Trophoblast cell (in vitro differentiated cells and primary cell): ENCODE measurements at regions not wholly inside any gene's neighbourhood (a gene's known extent, or its start where the extent isn't known, plus 50 kb on each side); places are given as distances from the start of the nearest gene placed in this dataset.
"Not testable (repeated sequence)": the region's sequence is repeated elsewhere in the genome, so short reads cannot be mapped to it uniquely, and the experiment has no call there.

Source experiments
- DNase-seq, 2 donors: peaks; one replicate each; pipeline ENCODE4 v3.0.0-alpha.2; 2016
- H2AFZ ChIP-seq: 2 replicates; pipeline ENCODE4 v1.6.1; 2013; ENCODE audit warnings: low read length, moderate library complexity, mild to moderate bottlenecking; ENCODE audit not compliant: insufficient read depth, poor library complexity
- H2AK5ac ChIP-seq: 2 replicates; pipeline ENCODE4 v1.6.1; 2013; ENCODE audit warnings: mild to moderate bottlenecking, low read length
- H2BK120ac ChIP-seq: 2 replicates; pipeline ENCODE4 v1.6.1; 2013; ENCODE audit warnings: low read length, mild to moderate bottlenecking, moderate library complexity; ENCODE audit not compliant: insufficient read depth, poor library complexity
- H2BK12ac ChIP-seq: 2 replicates; pipeline ENCODE4 v1.6.1; 2013; ENCODE audit warnings: mild to moderate bottlenecking, low read length, moderate library complexity
- H2BK5ac ChIP-seq: 2 replicates; pipeline ENCODE4 v1.6.1; 2013; ENCODE audit warnings: low read length, low read depth, moderate library complexity, mild to moderate bottlenecking; ENCODE audit not compliant: poor library complexity
- H3K14ac ChIP-seq: 2 replicates; pipeline ENCODE4 v1.6.1; 2013; ENCODE audit warnings: mild to moderate bottlenecking, low read length
- H3K18ac ChIP-seq: 2 replicates; pipeline ENCODE4 v1.6.1; 2013; ENCODE audit warnings: mild to moderate bottlenecking, low read length
- H3K23ac ChIP-seq: 2 replicates; pipeline ENCODE4 v1.6.1; 2013; ENCODE audit warnings: low read length
- H3K27ac ChIP-seq: 2 replicates; pipeline ENCODE4 v1.5.1; 2013; ENCODE audit warnings: low read depth, mild to moderate bottlenecking, inconsistent platforms, low read length, moderate library complexity
- H3K27me3 ChIP-seq: 2 replicates; pipeline ENCODE4 v1.6.1; 2013; ENCODE audit warnings: inconsistent platforms, mild to moderate bottlenecking, low read length, moderate library complexity; ENCODE audit not compliant: insufficient read depth
- H3K36me3 ChIP-seq, 2 experiments: 1 replicate in 1 of 2; 2 replicates in 1 of 2; pipeline ENCODE4 v1.6.1; 2013; ENCODE audit warnings: low read length in 2 of 2, mild to moderate bottlenecking in 2 of 2, moderate library complexity in 1 of 2; ENCODE audit not compliant: insufficient read depth in 2 of 2, control insufficient read depth in 1 of 2
- H3K4ac ChIP-seq: 2 replicates; pipeline ENCODE4 v1.6.1; 2013; ENCODE audit warnings: low read depth, mild to moderate bottlenecking, low read length, moderate library complexity
- H3K4me1 ChIP-seq, 2 experiments: 1 replicate in 1 of 2; 2 replicates in 1 of 2; pipeline ENCODE4 v1.6.1; 2013; ENCODE audit warnings: low read length in 2 of 2, mild to moderate bottlenecking in 2 of 2, moderate library complexity in 1 of 2; ENCODE audit not compliant: insufficient read depth in 2 of 2, control insufficient read depth in 1 of 2
- H3K4me2 ChIP-seq: 2 replicates; pipeline ENCODE4 v1.6.1; 2013; ENCODE audit warnings: inconsistent platforms, mild to moderate bottlenecking, low read length, moderate library complexity
- H3K4me3 ChIP-seq: 2 replicates; pipeline ENCODE4 v1.5.1; 2013; ENCODE audit warnings: mild to moderate bottlenecking, low read depth, low read length, inconsistent platforms
- H3K79me1 ChIP-seq: one replicate; pipeline ENCODE4 v1.6.1; 2013; ENCODE audit warnings: low read length
- H3K79me2 ChIP-seq: 2 replicates; pipeline ENCODE4 v1.6.1; 2013; ENCODE audit warnings: low read length, mild to moderate bottlenecking; ENCODE audit not compliant: control insufficient read depth, insufficient read depth, poor library complexity
- H3K9ac ChIP-seq: 2 replicates; pipeline ENCODE4 v1.6.1; 2013; ENCODE audit warnings: mild to moderate bottlenecking, low read length
- H3K9me3 ChIP-seq: 2 replicates; pipeline ENCODE4 v1.6.1; 2013; ENCODE audit warnings: low read depth, mild to moderate bottlenecking, control low read depth, inconsistent platforms, low read length; ENCODE audit not compliant: insufficient read depth
- H4K12ac ChIP-seq: 2 replicates; pipeline ENCODE4 v1.6.1; 2013; ENCODE audit warnings: low read depth, mild to moderate bottlenecking, low read length, moderate library complexity
- H4K8ac ChIP-seq: 2 replicates; pipeline ENCODE4 v1.6.1; 2013; ENCODE audit warnings: low read depth, mild to moderate bottlenecking, low read length, moderate library complexity
- H4K91ac ChIP-seq: one replicate; pipeline ENCODE4 v1.6.1; 2013; ENCODE audit warnings: low read depth, mild to moderate bottlenecking, low read length, moderate library complexity
- WGBS: extraction: QIAGEN DNeasy Blood & Tissue Kit; methylation state at CpG from one replicate; pipeline ENCODE4 v1.1.7; 2013; ENCODE audit warnings: missing lambda C conversion rate; ENCODE audit not compliant: insufficient read length, insufficient coverage; ENCODE audit errors: extremely low coverage; 5-methylcytosine and 5-hydroxymethylcytosine counted together

DNA sequence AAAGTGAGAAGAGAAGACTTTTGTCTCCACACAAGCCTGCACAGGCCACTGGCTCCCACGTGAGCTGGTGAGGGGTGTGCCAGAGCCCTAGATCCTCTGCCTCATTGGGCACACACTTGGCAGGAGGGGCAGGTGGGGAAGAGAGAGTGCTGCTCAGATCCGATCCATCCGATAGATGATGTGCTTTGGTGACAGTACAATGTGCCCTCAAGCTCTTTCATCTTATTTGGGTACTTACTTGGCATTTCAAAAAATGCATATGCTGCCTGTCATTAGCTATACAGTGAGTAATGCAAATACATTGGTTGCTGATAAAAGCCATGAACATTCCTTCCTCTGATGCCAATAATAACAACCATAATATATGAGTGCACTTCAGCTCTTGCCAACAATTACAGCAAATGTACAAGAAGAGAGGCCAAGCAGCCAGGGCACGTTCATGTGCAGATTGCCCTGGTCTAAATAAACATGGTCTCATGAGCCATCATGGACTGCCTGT is 255.3 kb downstream of the VAPA start:
- Histone ChIP-seq H3K79me2 (no peaks in the 10 kb centered on the region), H3K14ac (no peak overlapping the region), H3K4me1 (no peaks in the 10 kb centered on the region), H2BK12ac (no peak overlapping the region), H3K4ac (no peak overlapping the region), H3K9ac (no peak overlapping the region), H4K91ac (no peak overlapping the region), H2AK5ac (no peak overlapping the region), H3K23ac (no peak overlapping the region), H4K12ac (no peak overlapping the region), H2AFZ (no peak overlapping the region), H3K27me3 (no peaks in the 10 kb centered on the region), H4K8ac (no peak overlapping the region), H3K79me1 (no peaks in the 10 kb centered on the region), H2BK120ac (no peak overlapping the region), H3K9me3 (no peaks in the 10 kb centered on the region), H3K36me3 (no peaks in the 10 kb centered on the region), H3K4me3 (no peak overlapping the region), H3K18ac (no peak overlapping the region), H3K27ac (no peak overlapping the region), H2BK5ac (no peak overlapping the region), H3K4me2 (no peak overlapping the region)
- DNase-seq, result no peak
- WGBS, result no CpG with 5 or more reads among the region's 4 CpGs

DNA sequence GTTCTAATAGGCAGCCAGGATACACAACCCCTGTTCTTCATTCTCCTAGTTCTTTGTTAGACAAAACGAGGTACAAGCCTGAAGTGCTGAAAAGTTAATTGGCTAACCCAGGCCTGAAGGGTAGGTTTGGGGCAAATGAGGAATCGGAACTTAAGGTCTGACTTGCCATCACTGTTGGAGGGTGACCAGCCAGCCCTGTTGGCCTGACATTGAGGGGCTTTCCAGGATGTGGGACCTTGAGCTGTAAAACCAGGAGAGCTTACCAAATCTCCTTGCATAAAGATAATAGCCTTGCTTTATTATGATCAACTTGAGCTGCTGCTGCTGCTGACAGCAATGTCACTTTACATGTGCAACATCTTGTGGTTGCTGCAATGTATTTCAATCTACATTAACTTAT is 256.0 kb downstream of the VAPA start:
- Histone ChIP-seq H3K14ac (no peak overlapping the region), H3K4me3 (no peak overlapping the region), H3K27me3 (no peaks in the 10 kb centered on the region), H3K9me3 (no peaks in the 10 kb centered on the region), H2AK5ac (no peak overlapping the region), H4K12ac (no peak overlapping the region), H3K23ac (no peak overlapping the region), H4K91ac (no peak overlapping the region), H3K18ac (no peak overlapping the region), H2BK120ac (no peak overlapping the region), H4K8ac (no peak overlapping the region), H2BK5ac (no peak overlapping the region), H3K79me2 (no peaks in the 10 kb centered on the region), H3K4me2 (no peak overlapping the region), H3K4me1 (no peaks in the 10 kb centered on the region), H2AFZ (no peak overlapping the region), H3K36me3 (no peaks in the 10 kb centered on the region), H2BK12ac (no peak overlapping the region), H3K9ac (no peak overlapping the region), H3K79me1 (no peaks in the 10 kb centered on the region), H3K4ac (no peak overlapping the region), H3K27ac (no peak overlapping the region)
- no CpG with 5 or more reads among the region's 2 CpGs for WGBS
- no peak for DNase-seq

DNA sequence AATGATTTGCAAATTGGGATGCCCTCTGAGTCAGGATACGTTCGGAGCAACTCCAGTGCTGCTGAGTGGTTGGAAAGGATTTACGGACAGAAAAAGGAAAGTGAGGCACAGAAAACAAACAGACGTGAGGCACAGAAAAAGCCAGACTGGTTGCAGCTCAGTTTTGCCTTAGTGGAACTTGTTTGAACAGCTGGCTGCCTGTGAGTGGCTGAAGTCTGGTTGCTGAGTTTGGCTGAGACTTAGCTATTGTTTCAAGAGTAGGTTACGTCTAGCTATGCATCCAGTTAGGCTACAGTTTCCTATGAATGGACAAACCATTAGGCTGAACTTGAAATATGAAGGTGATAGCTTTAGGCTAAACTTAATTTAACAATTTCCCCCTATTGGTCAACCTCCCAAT is 256.6 kb downstream of the VAPA start:
- H3K14ac ChIP-seq, result no peak overlapping the region
- no CpG with 5 or more reads among the region's 5 CpGs for WGBS

DNA sequence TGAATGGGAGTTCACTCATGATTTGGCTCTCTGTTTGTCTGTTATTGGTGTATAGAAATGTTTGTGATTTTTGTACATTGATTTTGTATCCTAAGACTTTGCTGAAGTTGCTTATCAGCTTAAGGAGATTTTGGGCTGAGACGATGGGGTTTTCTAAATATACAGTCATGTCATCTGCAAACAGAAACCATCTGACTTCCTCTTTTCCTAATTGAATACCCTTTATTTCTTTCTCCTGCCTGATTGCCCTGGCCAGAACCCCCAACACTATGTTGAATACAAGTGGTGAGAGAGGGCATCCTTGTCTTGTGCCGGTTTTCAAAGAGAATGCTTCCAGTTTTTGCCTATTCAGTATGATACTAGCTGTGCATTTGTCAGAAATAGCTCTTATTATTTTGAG is 261.5 kb downstream of the VAPA start:
- not testable (repeated sequence) for H3K18ac ChIP-seq, H2BK12ac ChIP-seq, H3K9me3 ChIP-seq, H4K8ac ChIP-seq, H3K23ac ChIP-seq, H2BK5ac ChIP-seq, H3K4me1 ChIP-seq, H3K9ac ChIP-seq, H3K36me3 ChIP-seq, H3K27ac ChIP-seq, H3K4me3 ChIP-seq, H3K79me1 ChIP-seq, H2AK5ac ChIP-seq, H3K27me3 ChIP-seq, H2AFZ ChIP-seq, H3K14ac ChIP-seq, H4K12ac ChIP-seq, H3K79me2 ChIP-seq, H3K4me2 ChIP-seq, H4K91ac ChIP-seq, DNase-seq, H2BK120ac ChIP-seq, H3K4ac ChIP-seq
- no CpG with 5 or more reads among the region's 2 CpGs for WGBS

More for the DNA sequence above, 256.6 kb downstream of the VAPA start:
- Histone ChIP-seq H3K9me3 (no peaks in the 10 kb centered on the region), H2BK120ac (no peak overlapping the region), H3K27me3 (no peaks in the 10 kb centered on the region), H3K4me2 (no peak overlapping the region), H3K36me3 (no peaks in the 10 kb centered on the region), H4K12ac (no peak overlapping the region), H3K4me1 (no peaks in the 10 kb centered on the region), H3K23ac (no peak overlapping the region), H3K9ac (no peak overlapping the region), H4K91ac (no peak overlapping the region), H3K79me1 (no peaks in the 10 kb centered on the region), H3K18ac (no peak overlapping the region), H3K27ac (no peak overlapping the region), H2BK12ac (no peak overlapping the region), H2AFZ (no peak overlapping the region), H3K4ac (no peak overlapping the region), H2AK5ac (no peak overlapping the region), H3K4me3 (no peak overlapping the region), H2BK5ac (no peak overlapping the region), H3K79me2 (no peaks in the 10 kb centered on the region), H4K8ac (no peak overlapping the region)
- DNase-seq, result no peak
